HG03432 (cell line): ENCODE measurements at regions not wholly inside any gene's neighbourhood (a gene's known extent, or its start where the extent isn't known, plus 50 kb on each side); places are given as distances from the start of the nearest gene placed in this dataset.

ENCODE experiments used
- ATAC-seq: cut with Tn5 transposase; IDR thresholded peaks from one replicate; pipeline ENCODE4 v1.9.1; 2021; ENCODE audit warnings: mild to moderate bottlenecking, moderate library complexity; ENCODE audit not compliant: unreplicated experiment

DNA sequence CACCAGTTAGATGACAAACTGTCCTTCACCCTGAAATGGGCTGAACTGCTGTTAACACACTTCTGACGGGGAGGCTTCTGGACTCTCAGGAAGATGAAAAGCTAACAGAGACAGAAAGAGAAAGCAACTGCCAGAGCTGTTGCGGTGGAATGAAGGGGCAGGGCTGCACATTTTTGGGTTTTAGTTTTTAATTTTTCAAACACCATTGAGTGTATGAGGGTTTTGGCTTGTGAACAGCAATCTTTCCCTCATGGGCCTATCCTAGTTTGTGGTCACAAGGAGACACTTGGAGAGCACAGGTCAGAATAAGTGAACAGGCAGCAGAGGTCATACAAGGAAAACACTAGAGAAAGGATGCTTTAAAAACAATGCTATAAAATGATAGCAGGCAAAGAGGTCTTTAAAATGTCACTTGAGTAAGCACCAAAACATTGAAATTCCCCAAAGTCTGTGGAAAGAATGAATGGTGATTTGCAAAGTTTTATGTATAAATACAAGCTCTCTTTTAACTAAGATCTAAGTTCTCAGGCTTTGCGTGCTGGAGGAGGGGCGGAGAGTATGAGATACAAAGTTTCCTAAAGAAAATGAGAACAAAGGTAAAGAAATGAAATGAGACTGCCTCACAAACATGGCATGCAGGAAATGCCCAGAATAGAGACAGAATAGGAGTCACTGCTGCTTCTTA lies 101.4 kb upstream of the GLI3 start:
- no peak for ATAC-seq

DNA sequence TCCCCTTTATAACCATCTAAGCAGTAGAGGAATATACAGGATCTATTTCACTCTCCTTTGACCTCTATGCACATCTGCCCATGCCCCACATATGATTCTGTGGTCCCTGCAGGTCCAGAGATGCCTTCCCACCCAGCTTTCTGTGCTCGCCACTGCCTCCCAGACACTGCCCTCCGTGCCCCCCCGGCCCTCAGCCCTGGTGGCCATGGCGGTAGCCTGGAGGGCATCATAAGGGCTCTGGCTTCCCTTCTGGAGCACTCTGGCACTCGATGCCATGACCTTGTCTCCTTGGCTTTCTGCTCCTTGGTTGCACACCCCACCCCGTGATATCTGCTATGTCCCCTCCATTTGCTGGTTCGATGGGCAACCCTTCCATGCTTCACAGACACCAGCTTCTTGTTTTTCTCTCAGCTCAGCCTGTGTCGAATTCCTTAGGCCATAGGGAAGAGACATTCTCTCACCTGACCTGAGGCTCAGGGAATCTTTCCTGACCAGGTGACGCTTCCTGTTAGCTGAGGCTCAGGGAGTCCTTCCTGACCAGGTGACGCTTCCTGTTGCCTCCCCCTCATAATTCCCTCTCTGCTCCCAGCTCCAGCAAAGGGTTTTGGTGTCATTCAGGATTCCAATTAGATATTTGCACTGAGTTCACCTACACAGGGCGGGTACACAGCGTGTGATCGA lies 100.4 kb upstream of the GLI3 start:
- no peak for ATAC-seq

GRCh38 chr7:42332605-42333222 lies 95.7 kb upstream of the GLI3 start:
- ATAC-seq: no peak

DNA sequence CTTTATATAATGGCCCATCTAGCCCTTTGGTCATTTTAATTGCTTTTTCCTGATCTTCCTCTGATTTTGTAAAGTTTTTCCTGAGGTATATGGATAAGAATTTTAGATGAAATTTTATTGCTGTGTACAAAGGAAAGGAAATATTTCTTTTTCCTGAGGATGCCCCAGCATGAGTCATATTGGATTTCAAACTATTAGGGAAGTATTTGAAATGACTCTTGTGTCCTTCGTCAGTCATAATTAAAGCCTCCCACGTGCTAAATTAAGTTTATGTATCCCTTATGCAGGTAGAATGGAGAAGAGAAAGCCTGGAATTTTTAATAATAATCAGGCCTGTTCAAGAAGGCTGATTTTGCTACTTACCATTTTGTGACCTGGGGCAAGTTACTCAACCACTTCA lies 82.6 kb upstream of the GLI3 start:
- ATAC-seq: no peak

DNA sequence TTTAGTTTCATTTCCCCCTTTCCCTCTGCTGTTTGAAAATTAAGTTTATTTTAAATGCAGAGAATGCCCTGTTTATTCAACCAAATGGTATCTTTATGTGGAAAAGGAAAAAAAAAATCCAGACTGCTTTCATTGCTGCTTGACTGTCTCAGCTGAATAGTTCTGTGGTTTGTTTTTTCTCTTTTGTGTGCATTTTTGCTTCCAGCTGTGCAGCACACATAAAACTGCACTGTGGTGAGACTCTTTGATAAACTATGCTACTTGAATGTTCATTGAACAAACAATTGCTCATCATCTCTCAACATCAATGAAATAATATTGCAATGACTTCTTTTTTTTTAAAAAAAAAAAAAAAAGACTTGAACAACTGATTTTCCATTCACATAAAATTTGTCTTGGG lies 78.6 kb upstream of the GLI3 start:
- no peak for ATAC-seq

- no peak for ATAC-seq
Observed at GRCh38 chr7:42315103-42315502, 78.1 kb upstream of the GLI3 start.

DNA sequence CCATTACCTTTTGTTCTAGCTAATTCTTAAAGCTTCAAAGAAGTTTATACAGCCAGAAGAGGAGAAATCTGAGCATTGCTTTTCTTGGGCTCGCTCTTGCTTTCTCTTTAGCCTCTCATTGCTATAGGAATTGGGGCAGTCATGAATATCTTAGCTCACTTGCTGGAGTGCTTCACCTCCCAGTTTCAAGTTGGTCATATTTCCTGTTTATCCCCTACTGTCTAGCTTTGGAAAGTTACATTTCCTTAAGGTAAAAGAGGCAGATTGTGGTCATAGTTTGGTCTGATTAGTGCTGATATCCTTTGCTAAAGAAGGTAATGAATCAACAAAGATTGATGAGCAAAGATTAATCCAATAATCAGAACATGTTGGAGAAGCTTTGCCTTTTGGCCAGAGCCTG lies 77.7 kb upstream of the GLI3 start:
- ATAC-seq: no peak

GRCh38 chr7:42311195-42311594 lies 74.2 kb upstream of the GLI3 start:
- no peak for ATAC-seq

DNA sequence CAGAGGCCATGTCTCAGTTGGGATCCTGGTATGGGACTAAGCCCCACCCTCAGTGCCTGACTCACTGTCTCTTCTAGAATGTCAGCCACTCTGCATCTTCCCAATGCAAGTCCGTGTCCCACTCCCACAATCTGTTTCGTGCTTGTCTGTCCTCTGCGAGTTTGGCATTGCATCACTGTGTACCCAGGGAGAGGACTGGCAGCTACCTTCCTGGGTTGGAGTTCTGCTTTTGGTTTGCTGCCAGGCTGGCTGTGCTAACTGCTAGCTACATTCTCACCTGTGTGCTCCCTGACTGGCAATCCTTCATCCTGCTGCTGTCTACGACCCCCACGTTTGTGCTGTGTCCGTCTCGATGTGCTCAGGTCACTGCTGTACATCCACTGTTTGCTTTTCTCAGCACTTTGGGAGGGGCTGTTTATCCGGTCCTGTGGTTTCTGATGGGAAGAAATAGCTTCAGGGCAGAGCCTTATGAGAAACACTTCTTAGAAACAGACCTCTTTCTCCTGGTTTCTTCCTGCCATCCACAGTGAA lies 56.0 kb upstream of the GLI3 start:
- no peak for ATAC-seq

DNA sequence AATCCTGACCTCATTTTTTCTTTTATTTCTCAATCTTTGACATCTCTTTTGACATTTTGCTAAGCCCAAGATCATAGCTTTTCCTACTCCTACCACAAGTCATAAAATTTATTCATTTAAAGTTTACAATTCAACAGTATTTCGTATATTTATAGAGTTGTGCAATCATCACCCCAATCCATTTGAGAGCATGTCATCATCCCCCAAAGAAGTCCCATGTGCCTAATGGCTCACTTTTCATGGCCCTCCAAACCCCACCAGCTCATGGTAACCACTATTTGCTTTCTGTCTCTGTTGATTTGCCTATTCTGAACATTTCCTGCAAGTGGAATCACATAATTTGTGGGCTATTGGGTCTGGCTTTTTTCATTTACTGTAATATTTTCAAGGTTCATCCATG lies 52.5 kb upstream of the GLI3 start:
- ATAC-seq: no peak
